Colonic mucosa (tissue), 4 donors: ENCODE measurements at regions not wholly inside any gene's neighbourhood (a gene's known extent, or its start where the extent isn't known, plus 50 kb on each side); places are given as distances from the start of the nearest gene placed in this dataset.
"Not testable (repeated sequence)": the region's sequence is repeated elsewhere in the genome, so short reads cannot be mapped to it uniquely, and the experiment has no call there.

ENCODE experiments used
- DNase-seq: peaks from one replicate; pipeline ENCODE4 v3.0.0-alpha.2; 2020
- H3K27ac ChIP-seq: fragments of 200-600 bp; one replicate; pipeline ENCODE4 v1.8.0; 2021
- H3K27me3 ChIP-seq: fragments of 200-600 bp; one replicate; pipeline ENCODE4 v1.8.0; 2021
- H3K36me3 ChIP-seq: fragments of 200-600 bp; one replicate; pipeline ENCODE4 v1.8.0; 2021
- H3K4me1 ChIP-seq: fragments of 200-600 bp; one replicate; pipeline ENCODE4 v1.8.0; 2021; ENCODE audit warnings: mild to moderate bottlenecking
- H3K4me3 ChIP-seq: fragments of 200-600 bp; one replicate; pipeline ENCODE4 v1.8.0; 2021
- H3K9ac ChIP-seq, 2 donors: one replicate each; pipeline ENCODE4 v1.7.0; 2013; ENCODE audit warnings: control low read depth in 2 of 2, low read depth in 2 of 2, low read length in 2 of 2
- H3K9me3 ChIP-seq: fragments of 200-600 bp; one replicate; pipeline ENCODE4 v1.8.0; 2021
- CTCF ChIP-seq: fragments of 200-600 bp; IDR thresholded peaks from one replicate; pipeline ENCODE4 v1.8.0; 2022; ENCODE audit warnings: antibody characterized with exemption, mild to moderate bottlenecking
- intact Hi-C: fragments of 100-400 bp; cut with DNase I; formaldehyde crosslinking; loops from one replicate; pipeline ENCODE4 v1.14.1; 2022
- donor health status: healthy.
- donor health status: DM: no; HTN: no; CAD: no.
- donor health status: DM: no; HTN: no; CAD: no.

- DNase-seq: no peak
Measured at GRCh38 chr14:45807178-45807899, 554.3 kb upstream of the MIS18BP1 start.

GRCh38 chr14:45799511-45799910, 546.5 kb upstream of the MIS18BP1 start:
- Histone ChIP-seq H3K9ac (no peak overlapping the region), H3K9me3 (no peaks in the 10 kb centered on the region), H3K36me3 (no peaks in the 10 kb centered on the region), H3K4me3 (no peak overlapping the region), H3K27me3 (no peaks in the 10 kb centered on the region), H3K27ac (no peak overlapping the region), H3K4me1 (no peaks in the 10 kb centered on the region)
- TF ChIP-seq CTCF: no peak
- no peak for DNase-seq
- intact Hi-C loops: no loop called here

More at GRCh38 chr14:45807178-45807899, 554.3 kb upstream of the MIS18BP1 start:
- no peak overlapping the region for H3K27ac ChIP-seq
- no peak overlapping the region for H3K9ac ChIP-seq
- H3K9me3 ChIP-seq: no peaks in the 10 kb centered on the region
- intact Hi-C loops: no loop called here
- H3K4me1 ChIP-seq: no peaks in the 10 kb centered on the region
- no peaks in the 10 kb centered on the region for H3K27me3 ChIP-seq
- H3K4me3 ChIP-seq: no peak overlapping the region
- TF ChIP-seq CTCF: no peak
- no peaks in the 10 kb centered on the region for H3K36me3 ChIP-seq

GRCh38 chr14:45798659-45799058, 545.7 kb upstream of the MIS18BP1 start:
- Histone ChIP-seq H3K4me1 (no peaks in the 10 kb centered on the region), H3K9ac (no peak overlapping the region), H3K36me3 (no peaks in the 10 kb centered on the region), H3K4me3 (no peak overlapping the region), H3K27ac (no peak overlapping the region), H3K27me3 (no peaks in the 10 kb centered on the region), H3K9me3 (no peaks in the 10 kb centered on the region)
- no peak for DNase-seq
- no peak for TF ChIP-seq CTCF
- intact Hi-C loops: no loop called here

- H3K27me3 ChIP-seq, H3K9ac ChIP-seq, H3K36me3 ChIP-seq, intact Hi-C loops, H3K27ac ChIP-seq, DNase-seq, H3K4me3 ChIP-seq, H3K4me1 ChIP-seq, H3K9me3 ChIP-seq: not testable (repeated sequence)
Measured at GRCh38 chr14:45796006-45796405, 543.0 kb upstream of the MIS18BP1 start.

GRCh38 chr14:45793081-45793480, 540.1 kb upstream of the MIS18BP1 start:
- Histone ChIP-seq H3K27ac (no peak overlapping the region), H3K27me3 (no peaks in the 10 kb centered on the region), H3K4me3 (no peak overlapping the region), H3K4me1 (no peaks in the 10 kb centered on the region), H3K9ac (no peak overlapping the region), H3K36me3 (no peaks in the 10 kb centered on the region), H3K9me3 (no peaks in the 10 kb centered on the region)
- TF ChIP-seq CTCF: no peak
- intact Hi-C loops: no loop called here
- DNase-seq: no peak

- no peak for DNase-seq
- Histone ChIP-seq H3K4me1 (no peaks in the 10 kb centered on the region), H3K27me3 (no peaks in the 10 kb centered on the region), H3K9ac (no peak overlapping the region), H3K4me3 (no peak overlapping the region), H3K36me3 (no peaks in the 10 kb centered on the region), H3K9me3 (peaks cover 4% of the 10 kb centered on the region), H3K27ac (no peak overlapping the region)
- intact Hi-C loops: no loop called here
- TF ChIP-seq CTCF: no peak
Measured at GRCh38 chr14:45790293-45790692, 537.3 kb upstream of the MIS18BP1 start.
